T-helper 2 cell treated with Interferon-gamma antibody and Interleukin-4, amounts not matched to agents 5 μg/mL and 100 μg/mL, for 36 hours (primary cell): ENCODE measurements at regions not wholly inside any gene's neighbourhood (a gene's known extent, or its start where the extent isn't known, plus 50 kb on each side); places are given as distances from the start of the nearest gene placed in this dataset.

Source experiments
- DNase-seq: peaks from one replicate; pipeline ENCODE4 v3.0.0; 2021; ENCODE audit warnings: low spot score
- H3K27ac Mint-ChIP-seq: one replicate; pipeline ENCODE4 v1.8.0; 2021; ENCODE audit warnings: mild to moderate bottlenecking, mixed read lengths
- H3K27me3 Mint-ChIP-seq: one replicate; pipeline ENCODE4 v1.8.0; 2021; ENCODE audit warnings: low read depth, mixed read lengths
- H3K36me3 Mint-ChIP-seq: one replicate; pipeline ENCODE4 v1.8.0; 2021; ENCODE audit warnings: low read depth, mixed read lengths
- H3K4me1 Mint-ChIP-seq: one replicate; pipeline ENCODE4 v1.8.0; 2021; ENCODE audit warnings: low read depth, mixed read lengths
- H3K4me3 Mint-ChIP-seq: one replicate; pipeline ENCODE4 v1.8.0; 2022; ENCODE audit warnings: mild to moderate bottlenecking, moderate library complexity, mixed read lengths
- H3K9me3 Mint-ChIP-seq: one replicate; pipeline ENCODE4 v1.8.0; 2021; ENCODE audit warnings: mixed read lengths

GRCh38 chr6:62623846-62624532 is 338.0 kb upstream of the KHDRBS2 start:
- Mint-ChIP-seq H3K4me1 (no peaks in the 10 kb centered on the region), H3K9me3 (peaks cover 28% of the 10 kb centered on the region), H3K27me3 (no peaks in the 10 kb centered on the region), H3K4me3 (no peak overlapping the region), H3K36me3 (no peaks in the 10 kb centered on the region), H3K27ac (no peak overlapping the region)
- no peak for DNase-seq

- Mint-ChIP-seq H3K4me1 (no peaks in the 10 kb centered on the region), H3K36me3 (no peaks in the 10 kb centered on the region)
- DNase-seq = no peak
Measured at GRCh38 chr6:62615366-62616015, 329.5 kb upstream of the KHDRBS2 start.

GRCh38 chr6:62614442-62614841 is 328.4 kb upstream of the KHDRBS2 start:
- H3K9me3 Mint-ChIP-seq = peaks cover 59% of the 10 kb centered on the region

More at GRCh38 chr6:62615366-62616015, 329.5 kb upstream of the KHDRBS2 start:
- Mint-ChIP-seq H3K27ac (no peak overlapping the region), H3K4me3 (no peak overlapping the region), H3K27me3 (no peaks in the 10 kb centered on the region), H3K9me3 (peaks cover 51% of the 10 kb centered on the region)

GRCh38 chr6:62613928-62614327 is 327.9 kb upstream of the KHDRBS2 start:
- Mint-ChIP-seq H3K4me1 (no peaks in the 10 kb centered on the region), H3K9me3 (peaks cover 59% of the 10 kb centered on the region), H3K4me3 (no peak overlapping the region), H3K27me3 (no peaks in the 10 kb centered on the region), H3K36me3 (no peaks in the 10 kb centered on the region), H3K27ac (no peak overlapping the region)
- no peak for DNase-seq

More at GRCh38 chr6:62614442-62614841, 328.4 kb upstream of the KHDRBS2 start:
- H3K4me1 Mint-ChIP-seq = no peaks in the 10 kb centered on the region
- H3K4me3 Mint-ChIP-seq = no peak overlapping the region
- no peaks in the 10 kb centered on the region for H3K27me3 Mint-ChIP-seq
- no peak for DNase-seq
- no peaks in the 10 kb centered on the region for H3K36me3 Mint-ChIP-seq
- no peak overlapping the region for H3K27ac Mint-ChIP-seq

GRCh38 chr6:62612471-62612870 is 326.4 kb upstream of the KHDRBS2 start:
- Mint-ChIP-seq H3K27ac (no peak overlapping the region), H3K36me3 (no peaks in the 10 kb centered on the region), H3K27me3 (no peaks in the 10 kb centered on the region), H3K4me1 (no peaks in the 10 kb centered on the region), H3K9me3 (peaks cover 57% of the 10 kb centered on the region), H3K4me3 (no peak overlapping the region)
- DNase-seq = no peak

GRCh38 chr6:62570372-62570771 is 284.3 kb upstream of the KHDRBS2 start:
- Mint-ChIP-seq H3K4me1 (no peaks in the 10 kb centered on the region), H3K36me3 (no peaks in the 10 kb centered on the region), H3K27me3 (no peaks in the 10 kb centered on the region), H3K9me3 (peaks cover 32% of the 10 kb centered on the region), H3K4me3 (no peak overlapping the region), H3K27ac (no peak overlapping the region)
- no peak for DNase-seq

- Mint-ChIP-seq H3K36me3 (no peaks in the 10 kb centered on the region), H3K27me3 (no peaks in the 10 kb centered on the region), H3K4me3 (no peak overlapping the region), H3K9me3 (peaks cover 31% of the 10 kb centered on the region), H3K4me1 (no peaks in the 10 kb centered on the region), H3K27ac (no peak overlapping the region)
- DNase-seq = no peak
Measured at GRCh38 chr6:62541502-62541901, 255.5 kb upstream of the KHDRBS2 start.

GRCh38 chr6:62530985-62531384 is 245.0 kb upstream of the KHDRBS2 start:
- Mint-ChIP-seq H3K27me3 (no peaks in the 10 kb centered on the region), H3K27ac (no peak overlapping the region), H3K9me3 (peaks cover 23% of the 10 kb centered on the region), H3K36me3 (no peaks in the 10 kb centered on the region), H3K4me1 (no peaks in the 10 kb centered on the region), H3K4me3 (no peak overlapping the region)
- no peak for DNase-seq

GRCh38 chr6:62528894-62529526 is 243.0 kb upstream of the KHDRBS2 start:
- Mint-ChIP-seq H3K36me3 (no peaks in the 10 kb centered on the region), H3K4me3 (no peak overlapping the region), H3K9me3 (peaks cover 20% of the 10 kb centered on the region), H3K4me1 (no peaks in the 10 kb centered on the region), H3K27ac (no peak overlapping the region), H3K27me3 (no peaks in the 10 kb centered on the region)
- no peak for DNase-seq

- H3K9me3 Mint-ChIP-seq = peaks cover 18% of the 10 kb centered on the region
- H3K27ac Mint-ChIP-seq = no peak overlapping the region
- H3K36me3 Mint-ChIP-seq = no peaks in the 10 kb centered on the region
- no peaks in the 10 kb centered on the region for H3K27me3 Mint-ChIP-seq
- no peak for DNase-seq
- no peaks in the 10 kb centered on the region for H3K4me1 Mint-ChIP-seq
- H3K4me3 Mint-ChIP-seq = no peak overlapping the region
Measured at GRCh38 chr6:62523630-62524029, 237.6 kb upstream of the KHDRBS2 start.

GRCh38 chr6:62519574-62519973 is 233.5 kb upstream of the KHDRBS2 start:
- Mint-ChIP-seq H3K27ac (no peak overlapping the region), H3K4me3 (no peak overlapping the region), H3K27me3 (no peaks in the 10 kb centered on the region), H3K9me3 (peaks cover 21% of the 10 kb centered on the region), H3K36me3 (no peaks in the 10 kb centered on the region), H3K4me1 (no peaks in the 10 kb centered on the region)
- DNase-seq = no peak

- Mint-ChIP-seq H3K4me3 (no peak overlapping the region), H3K27ac (no peak overlapping the region), H3K36me3 (no peaks in the 10 kb centered on the region), H3K9me3 (peaks cover 24% of the 10 kb centered on the region), H3K27me3 (no peaks in the 10 kb centered on the region), H3K4me1 (no peaks in the 10 kb centered on the region)
- DNase-seq = no peak
Measured at GRCh38 chr6:62516291-62517141, 230.5 kb upstream of the KHDRBS2 start.

- Mint-ChIP-seq H3K9me3 (peaks cover 41% of the 10 kb centered on the region), H3K27ac (no peak overlapping the region), H3K27me3 (no peaks in the 10 kb centered on the region), H3K4me1 (no peaks in the 10 kb centered on the region), H3K4me3 (no peak overlapping the region), H3K36me3 (no peaks in the 10 kb centered on the region)
- no peak for DNase-seq
Measured at GRCh38 chr6:62492192-62492822, 206.3 kb upstream of the KHDRBS2 start.
